Vagina (tissue), 2 donors: ENCODE measurements at regions not wholly inside any gene's neighbourhood (a gene's known extent, or its start where the extent isn't known, plus 50 kb on each side); places are given as distances from the start of the nearest gene placed in this dataset.

Experiments used
- POLR2A ChIP-seq, 2 donors: fragments of 450-650 bp; IDR thresholded peaks; one replicate each; pipeline ENCODE4 v1.6.1; 2017; ENCODE audit warnings: antibody characterized with exemption in 2 of 2, mild to moderate bottlenecking in 2 of 2, moderate library complexity in 2 of 2
- TF ChIP-seq, protein P1 (sequence below), 3 experiments: fragments of 450-650 bp in 2 of 3; fragments of 200-600 bp in 1 of 3; sonication (generic) in 1 of 3; IDR thresholded peaks; one replicate each; pipeline ENCODE4 v1.5.1; 2017 to 2019; ENCODE audit warnings: antibody characterized with exemption in 3 of 3, mild to moderate bottlenecking in 2 of 3, moderate library complexity in 2 of 3

DNA sequence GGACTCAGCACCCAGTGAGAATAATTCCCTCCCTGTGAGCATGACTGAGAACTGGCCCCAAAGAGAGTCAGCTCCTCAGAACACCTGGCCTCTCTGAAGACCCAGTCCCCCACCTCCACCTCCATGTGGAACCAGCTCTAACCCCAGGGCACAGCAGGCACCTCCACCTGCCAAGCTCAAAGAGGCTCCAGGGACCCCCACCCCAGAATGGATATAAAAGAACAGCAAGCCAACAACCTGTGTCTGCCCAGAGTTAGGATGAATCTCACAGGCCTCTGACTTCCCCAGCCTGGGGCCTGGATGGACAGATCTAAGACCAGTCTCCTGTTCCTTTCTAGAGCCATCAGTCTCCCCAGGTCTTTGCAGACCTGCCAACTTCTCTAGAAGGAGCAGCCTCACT is 498.5 kb downstream of the EIPR1 start:
- TF ChIP-seq, protein P1, sequence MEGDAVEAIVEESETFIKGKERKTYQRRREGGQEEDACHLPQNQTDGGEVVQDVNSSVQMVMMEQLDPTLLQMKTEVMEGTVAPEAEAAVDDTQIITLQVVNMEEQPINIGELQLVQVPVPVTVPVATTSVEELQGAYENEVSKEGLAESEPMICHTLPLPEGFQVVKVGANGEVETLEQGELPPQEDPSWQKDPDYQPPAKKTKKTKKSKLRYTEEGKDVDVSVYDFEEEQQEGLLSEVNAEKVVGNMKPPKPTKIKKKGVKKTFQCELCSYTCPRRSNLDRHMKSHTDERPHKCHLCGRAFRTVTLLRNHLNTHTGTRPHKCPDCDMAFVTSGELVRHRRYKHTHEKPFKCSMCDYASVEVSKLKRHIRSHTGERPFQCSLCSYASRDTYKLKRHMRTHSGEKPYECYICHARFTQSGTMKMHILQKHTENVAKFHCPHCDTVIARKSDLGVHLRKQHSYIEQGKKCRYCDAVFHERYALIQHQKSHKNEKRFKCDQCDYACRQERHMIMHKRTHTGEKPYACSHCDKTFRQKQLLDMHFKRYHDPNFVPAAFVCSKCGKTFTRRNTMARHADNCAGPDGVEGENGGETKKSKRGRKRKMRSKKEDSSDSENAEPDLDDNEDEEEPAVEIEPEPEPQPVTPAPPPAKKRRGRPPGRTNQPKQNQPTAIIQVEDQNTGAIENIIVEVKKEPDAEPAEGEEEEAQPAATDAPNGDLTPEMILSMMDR (IDR thresholded peaks at IDR 0.05) = no peak
- no peak for TF ChIP-seq POLR2A (IDR thresholded peaks at IDR 0.05)
